Fibroblast of skin of abdomen (primary cell): ENCODE measurements at regions not wholly inside any gene's neighbourhood (a gene's known extent, or its start where the extent isn't known, plus 50 kb on each side); places are given as distances from the start of the nearest gene placed in this dataset.
A peak's percentile ranks its signal among the peaks of the same experiment; 100 is the strongest.

ENCODE experiments used
- DNase-seq: peaks from one replicate; pipeline ENCODE4 v3.0.0-alpha.2; 2013

- DNase-seq = peak; percentile 18
These were observed 133.3 kb upstream of the NAMPT start for GRCh38 chr7:106418094-106418493.

- no peak for DNase-seq
These were observed 132.6 kb upstream of the NAMPT start for GRCh38 chr7:106417273-106417902.

DNA sequence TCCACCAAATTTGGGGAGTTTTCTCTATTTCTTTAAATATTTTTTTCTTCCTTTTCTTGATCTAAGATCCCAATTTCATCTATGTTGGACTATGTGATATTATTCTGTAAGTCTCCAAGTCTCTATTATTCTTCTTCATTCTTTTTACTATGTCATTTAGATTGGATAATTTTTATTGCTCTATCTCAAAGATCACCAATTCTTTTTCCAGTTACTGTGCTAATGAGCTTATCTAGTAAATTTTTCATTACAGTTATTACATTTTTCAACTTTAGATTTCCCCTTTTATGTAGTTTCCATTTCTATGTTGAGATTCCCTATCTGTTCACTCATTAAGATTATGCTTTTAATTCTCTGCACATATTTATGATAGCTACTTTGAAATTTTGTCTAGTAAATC is 131.6 kb upstream of the NAMPT start:
- DNase-seq = no peak

GRCh38 chr7:106415433-106415832 is 130.7 kb upstream of the NAMPT start:
- DNase-seq = no peak

DNA sequence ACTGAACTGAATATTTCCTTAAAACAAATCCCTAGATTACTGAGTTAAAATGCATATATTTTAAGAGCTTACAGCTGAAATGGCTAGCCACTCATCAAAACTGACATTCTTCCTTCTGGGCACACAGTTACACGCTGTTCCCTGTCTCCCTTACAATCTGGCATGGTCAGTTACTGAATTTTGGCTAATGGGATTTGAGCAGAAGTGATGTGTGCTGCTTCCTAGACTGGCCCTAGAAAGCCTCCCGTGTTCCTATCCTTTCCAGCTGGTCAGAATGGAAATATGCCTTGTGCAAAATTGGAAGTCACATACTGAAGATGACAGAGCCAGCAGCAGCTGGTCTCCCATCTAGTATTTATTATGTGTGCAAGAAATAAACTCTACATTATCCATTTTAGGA is 128.7 kb upstream of the NAMPT start:
- no peak for DNase-seq

- no peak for DNase-seq
These were observed 120.9 kb upstream of the NAMPT start for GRCh38 chr7:106405697-106406141.

DNA sequence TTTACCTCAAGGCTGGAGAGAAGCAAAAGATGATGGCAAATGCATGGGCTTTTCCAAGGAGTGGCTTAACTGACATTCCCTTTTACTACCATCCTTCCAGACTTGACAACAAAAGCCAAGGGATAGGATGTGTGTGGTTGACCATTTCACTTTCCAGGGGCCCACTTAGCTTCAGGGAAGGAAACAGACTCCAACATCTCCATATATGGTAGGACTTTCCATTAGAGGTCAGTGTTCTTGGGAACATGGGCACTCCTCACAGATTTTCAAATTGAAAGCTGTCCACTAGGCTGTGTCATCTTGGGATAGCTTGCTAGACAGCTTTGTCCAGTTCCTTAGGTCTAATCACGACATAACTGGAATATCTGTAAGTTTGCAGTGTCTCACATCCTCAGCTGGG is 118.1 kb upstream of the NAMPT start:
- no peak for DNase-seq

DNA sequence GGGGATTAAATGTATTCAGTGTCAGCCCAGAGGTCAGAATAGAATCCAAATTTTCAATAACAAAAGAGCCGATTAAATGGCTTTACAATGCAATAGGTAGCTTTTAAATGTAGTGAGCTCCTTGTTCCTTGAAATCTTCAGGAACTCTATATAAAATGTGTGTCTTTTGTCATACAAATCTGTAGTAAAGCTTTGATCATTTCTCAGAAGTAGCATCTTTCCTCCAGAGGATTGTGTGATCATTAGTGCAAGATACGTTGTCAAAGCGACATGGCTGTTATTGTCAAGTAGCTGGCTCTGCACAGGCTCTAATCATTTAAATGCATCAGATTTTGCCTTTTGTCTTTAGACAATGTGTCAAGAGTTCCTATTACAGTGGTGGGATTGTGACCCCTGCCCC is 116.1 kb upstream of the NAMPT start:
- no peak for DNase-seq

- DNase-seq = no peak
These were observed 114.0 kb upstream of the NAMPT start for GRCh38 chr7:106398786-106399185.

- DNase-seq = no peak
These were observed 113.2 kb upstream of the NAMPT start for GRCh38 chr7:106397994-106398393.

DNA sequence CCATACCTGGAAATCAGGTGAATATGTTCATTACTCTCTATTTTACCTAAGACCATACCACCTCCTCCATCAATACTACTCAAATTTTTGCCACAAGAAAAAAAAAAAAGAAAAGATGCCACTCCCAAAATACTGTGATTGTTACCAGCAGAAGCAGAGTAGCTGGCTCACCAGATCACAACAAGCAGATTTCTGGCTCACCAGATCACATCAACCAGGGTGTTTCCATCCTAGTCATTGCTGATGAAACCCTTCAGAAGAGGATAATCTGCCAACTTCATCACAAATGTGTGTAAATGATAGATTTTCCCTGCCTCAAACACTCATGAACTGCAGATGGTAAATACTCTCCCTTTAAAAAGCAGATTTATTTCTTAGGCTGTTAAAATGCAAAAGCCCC is 109.7 kb upstream of the NAMPT start:
- no peak for DNase-seq

DNA sequence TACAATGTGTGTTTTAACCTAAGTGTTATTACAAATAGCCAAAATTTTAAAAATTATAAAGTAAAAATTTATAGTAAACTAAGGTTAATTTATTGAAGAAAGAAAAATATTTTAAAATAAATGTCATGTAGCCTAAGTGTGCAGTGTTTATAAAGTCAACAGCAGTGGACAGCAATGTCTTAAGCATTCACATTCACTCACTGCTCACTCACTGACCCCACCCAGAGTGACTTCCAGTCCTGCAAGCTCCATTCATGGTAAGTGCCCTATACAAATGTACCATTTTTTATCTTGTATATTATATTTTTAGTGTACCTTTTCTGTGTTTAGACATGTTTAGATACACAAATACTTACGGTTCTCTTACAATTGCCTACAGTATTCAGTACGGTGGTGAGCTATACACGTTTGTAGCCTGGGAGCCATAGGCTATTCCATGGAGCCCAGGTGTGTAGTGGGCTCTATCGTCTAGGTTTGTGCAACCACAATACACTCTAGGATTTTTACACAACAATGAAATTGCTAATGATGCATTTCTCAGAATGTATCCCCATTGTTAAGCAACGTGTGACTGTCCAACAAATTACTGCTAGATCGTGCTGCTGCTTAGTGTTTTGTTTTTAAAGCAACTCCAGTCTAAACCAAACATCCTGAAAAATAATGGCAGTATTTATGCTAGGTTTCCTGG is 108.9 kb upstream of the NAMPT start:
- DNase-seq = no peak

GRCh38 chr7:106392590-106392989 is 107.8 kb upstream of the NAMPT start:
- DNase-seq = no peak

DNA sequence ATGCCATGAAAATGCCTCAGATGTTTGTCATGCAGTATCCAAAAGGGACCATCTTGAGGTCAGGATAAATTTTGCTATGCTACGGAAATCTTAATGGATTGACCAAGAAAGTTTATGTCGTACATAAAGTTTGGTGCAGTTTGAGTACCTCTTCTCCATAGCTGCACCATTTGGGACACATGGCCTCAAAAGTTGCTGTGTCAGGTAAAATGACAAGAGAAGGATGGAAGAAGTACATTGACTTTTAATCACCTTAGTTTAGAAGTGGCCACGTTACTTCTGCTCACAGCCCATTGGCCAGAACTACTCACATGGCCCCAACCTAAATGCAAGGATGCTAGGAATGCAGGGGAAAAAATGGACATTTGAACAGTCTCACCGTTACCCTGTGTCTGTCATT is 107.4 kb upstream of the NAMPT start:
- DNase-seq = no peak

- DNase-seq = no peak
These were observed 102.2 kb upstream of the NAMPT start for GRCh38 chr7:106386958-106387357.

- DNase-seq = no peak
These were observed 99.6 kb upstream of the NAMPT start for GRCh38 chr7:106384373-106384772.

GRCh38 chr7:106382929-106383328 is 98.1 kb upstream of the NAMPT start:
- DNase-seq = no peak

DNA sequence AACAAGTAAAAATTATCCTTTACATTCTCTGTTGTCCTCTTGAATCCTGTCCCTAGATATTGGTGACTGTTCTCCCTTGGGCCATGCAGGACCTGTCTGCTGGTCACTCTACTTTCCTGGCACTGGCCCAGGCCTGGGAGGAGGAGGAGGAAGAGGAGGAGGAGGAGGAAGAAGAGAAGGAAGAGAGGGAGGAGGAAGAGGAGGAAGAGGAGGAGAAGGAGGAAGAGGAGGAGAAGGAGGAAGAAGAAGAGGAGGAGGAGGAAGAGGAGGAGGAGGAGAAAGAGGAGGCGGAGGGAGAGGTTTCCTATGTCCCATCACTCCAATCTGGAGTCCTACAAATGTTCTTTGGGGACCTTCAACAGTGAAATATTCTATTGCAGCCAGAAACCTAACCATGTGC is 97.3 kb upstream of the NAMPT start:
- no peak for DNase-seq

- DNase-seq = no peak
These were observed 96.5 kb upstream of the NAMPT start for GRCh38 chr7:106381252-106381651.

GRCh38 chr7:106377847-106378361 is 93.1 kb upstream of the NAMPT start:
- DNase-seq = no peak

DNA sequence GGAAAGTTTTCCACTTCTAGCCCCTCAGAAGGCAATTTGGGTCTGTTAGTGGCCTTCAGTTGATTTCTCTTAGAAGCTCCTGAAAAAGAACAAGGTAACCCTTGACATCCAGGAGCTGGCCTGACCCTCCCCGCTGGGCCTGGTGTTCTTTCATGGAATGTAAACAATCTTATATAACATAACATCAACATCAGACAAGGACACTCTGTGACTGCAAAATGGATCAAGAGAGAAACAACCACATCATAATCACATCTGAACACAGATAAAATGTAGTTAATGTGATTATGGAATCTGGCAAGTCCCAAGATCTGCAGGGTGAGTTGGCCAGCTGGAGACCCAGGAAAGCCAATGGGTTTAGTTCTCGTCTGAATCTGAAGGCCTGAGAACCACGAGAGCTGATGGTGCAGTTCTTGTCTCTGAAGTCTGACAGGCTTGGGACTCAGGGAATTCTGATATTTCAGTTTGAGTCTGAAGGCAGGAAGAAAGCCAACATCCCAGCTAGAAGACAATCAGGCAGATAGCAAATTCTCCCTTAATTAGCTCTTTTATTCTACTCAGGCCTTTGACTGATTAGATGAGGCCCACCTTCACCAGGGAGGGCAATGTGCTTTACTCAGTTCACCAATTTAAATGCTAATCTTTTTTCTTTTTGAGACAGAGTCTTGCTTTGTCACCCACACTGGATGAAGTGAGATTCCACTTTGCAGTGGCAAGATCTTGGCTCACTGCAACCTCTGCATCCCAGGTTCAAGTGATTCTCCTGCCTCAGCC is 91.4 kb upstream of the NAMPT start:
- DNase-seq = no peak

- DNase-seq = no peak
These were observed 90.7 kb upstream of the NAMPT start for GRCh38 chr7:106375499-106375898.

GRCh38 chr7:106374437-106374836 is 89.7 kb upstream of the NAMPT start:
- DNase-seq = no peak
